PFSK-1 (cell line): ENCODE measurements at regions not wholly inside any gene's neighbourhood (a gene's known extent, or its start where the extent isn't known, plus 50 kb on each side); places are given as distances from the start of the nearest gene placed in this dataset.

Experiments
- POLR2AphosphoS5 ChIP-seq: IDR thresholded peaks from 2 replicates; pipeline ENCODE4 v1.6.1; 2012; ENCODE audit warnings: low read depth, mild to moderate bottlenecking, control low read depth, low read length, moderate library complexity
- REST ChIP-seq, 2 experiments: IDR thresholded peaks; 2 replicates each; pipeline versions ENCODE4 v1.6.1 to v1.8.0; 2011 to 2012; ENCODE audit warnings: low read depth in 2 of 2, low read length in 2 of 2, control low read depth in 1 of 2, inconsistent platforms in 1 of 2, mild to moderate bottlenecking in 1 of 2, moderate library complexity in 1 of 2; ENCODE audit not compliant: insufficient read depth in 1 of 2
- SIN3A ChIP-seq: IDR thresholded peaks from 2 replicates; pipeline ENCODE4 v1.6.1; 2012; ENCODE audit warnings: mild to moderate bottlenecking, low read length, moderate library complexity, borderline replicate concordance; ENCODE audit not compliant: insufficient read depth
- TAF1 ChIP-seq: IDR thresholded peaks from 2 replicates; pipeline ENCODE4 v1.6.1; 2012; ENCODE audit warnings: low read length, control low read depth, borderline replicate concordance; ENCODE audit not compliant: insufficient read depth

GRCh38 chr6:125361868-125362267, 60.1 kb upstream of the HDDC2 start:
- no peak for TF ChIP-seq REST (IDR thresholded peaks at IDR 0.05; ENCODE audit: insufficient read depth in 1 of 2, low read depth in 2 of 2, low read length in 2 of 2)
- TF ChIP-seq TAF1: no peak
- TF ChIP-seq SIN3A: no peak
- TF ChIP-seq POLR2AphosphoS5: no peak
